GM13977 (cell line): ENCODE measurements at regions not wholly inside any gene's neighbourhood (a gene's known extent, or its start where the extent isn't known, plus 50 kb on each side); places are given as distances from the start of the nearest gene placed in this dataset.

Experiments used
- DNase-seq: peaks from one replicate; pipeline ENCODE4 v3.0.0; 2012; ENCODE audit warnings: low spot score
- in situ Hi-C: fragments of 300-500 bp; cut with MboI; formaldehyde crosslinking; loops from one replicate; pipeline ENCODE4 v1.12.0; 2022; ENCODE audit warnings: low sequenced_read_pairs, low pct_unique_long_range_greater_than_20kb, mixed read lengths, inconsistent platforms; ENCODE audit not compliant: unreplicated experiment
- TF ChIP-seq, protein P1 (sequence below): IDR thresholded peaks from 2 replicates; pipeline ENCODE4 v1.5.1; 2012; ENCODE audit warnings: mild to moderate bottlenecking, control low read depth; ENCODE audit not compliant: insufficient read depth; ENCODE audit errors: extremely low read depth, missing control alignments

DNA sequence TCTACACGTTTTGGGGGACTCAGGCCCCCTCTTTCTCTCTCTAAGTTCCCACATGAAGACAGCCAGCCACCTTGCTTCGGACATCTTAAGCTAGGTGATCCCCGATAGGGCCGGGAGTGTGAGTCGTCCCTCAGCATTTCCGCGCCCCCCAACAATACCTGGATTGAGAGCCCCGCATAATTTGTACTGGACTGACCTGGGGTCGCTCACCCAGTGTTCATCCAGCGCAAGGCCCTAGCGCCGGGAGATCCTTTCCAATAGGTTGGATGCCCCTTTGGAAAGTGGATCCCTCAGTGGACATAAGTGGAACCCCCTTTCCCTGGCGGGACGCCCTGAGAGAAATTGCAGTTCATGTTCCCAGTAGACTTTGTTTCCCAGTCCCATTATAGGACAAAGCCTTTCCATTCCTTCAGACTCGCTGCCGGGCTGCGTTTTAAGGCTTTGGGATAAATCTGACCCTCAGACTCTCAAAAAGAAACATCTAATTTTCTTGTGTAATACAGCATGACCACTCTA lies 77.8 kb upstream of the KCNH7 start:
- TF ChIP-seq, protein P1, sequence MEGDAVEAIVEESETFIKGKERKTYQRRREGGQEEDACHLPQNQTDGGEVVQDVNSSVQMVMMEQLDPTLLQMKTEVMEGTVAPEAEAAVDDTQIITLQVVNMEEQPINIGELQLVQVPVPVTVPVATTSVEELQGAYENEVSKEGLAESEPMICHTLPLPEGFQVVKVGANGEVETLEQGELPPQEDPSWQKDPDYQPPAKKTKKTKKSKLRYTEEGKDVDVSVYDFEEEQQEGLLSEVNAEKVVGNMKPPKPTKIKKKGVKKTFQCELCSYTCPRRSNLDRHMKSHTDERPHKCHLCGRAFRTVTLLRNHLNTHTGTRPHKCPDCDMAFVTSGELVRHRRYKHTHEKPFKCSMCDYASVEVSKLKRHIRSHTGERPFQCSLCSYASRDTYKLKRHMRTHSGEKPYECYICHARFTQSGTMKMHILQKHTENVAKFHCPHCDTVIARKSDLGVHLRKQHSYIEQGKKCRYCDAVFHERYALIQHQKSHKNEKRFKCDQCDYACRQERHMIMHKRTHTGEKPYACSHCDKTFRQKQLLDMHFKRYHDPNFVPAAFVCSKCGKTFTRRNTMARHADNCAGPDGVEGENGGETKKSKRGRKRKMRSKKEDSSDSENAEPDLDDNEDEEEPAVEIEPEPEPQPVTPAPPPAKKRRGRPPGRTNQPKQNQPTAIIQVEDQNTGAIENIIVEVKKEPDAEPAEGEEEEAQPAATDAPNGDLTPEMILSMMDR: no peak
- no peak for DNase-seq
- in situ Hi-C loops: no loop called here

DNA sequence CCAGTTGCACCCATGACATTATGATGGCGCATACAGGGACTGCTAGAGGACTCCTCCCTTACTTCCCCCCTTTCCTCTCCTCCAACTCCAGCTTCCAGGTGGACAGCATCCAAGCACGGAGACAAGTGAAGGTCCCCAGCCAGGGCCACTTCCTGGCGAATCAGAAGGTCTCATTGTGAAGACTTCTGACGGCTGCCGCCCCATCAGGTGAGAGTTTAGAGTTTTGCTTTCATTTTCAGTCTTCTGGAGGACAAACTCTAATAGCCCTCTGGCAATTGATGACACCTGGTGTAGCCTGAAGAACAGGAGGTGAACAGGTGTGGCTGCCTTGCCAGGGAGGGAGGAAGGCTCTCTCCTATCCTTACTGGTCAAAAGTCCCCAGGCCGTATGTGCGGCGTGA lies 77.3 kb upstream of the KCNH7 start:
- in situ Hi-C loops: no loop called here
- TF ChIP-seq, protein P1: no peak
- DNase-seq: no peak

DNA sequence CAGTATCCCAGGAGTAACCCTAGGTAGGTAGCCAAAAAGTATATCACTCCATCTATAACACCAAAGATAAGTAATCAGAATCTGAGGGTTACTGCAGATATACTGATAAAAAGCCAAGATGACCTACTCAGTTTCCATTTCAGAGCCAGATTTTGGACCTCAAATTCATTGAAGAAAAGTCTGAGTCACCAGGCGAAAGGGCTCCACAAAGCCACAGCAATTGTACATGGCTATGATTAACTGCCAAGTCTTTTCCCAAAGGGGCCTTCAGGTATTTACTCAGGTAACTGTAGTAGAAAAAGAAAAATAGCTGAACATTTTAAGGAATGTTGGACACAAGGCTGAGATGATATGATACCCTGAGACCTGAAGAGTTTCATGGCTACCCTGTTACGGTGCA lies 75.6 kb upstream of the KCNH7 start:
- in situ Hi-C loops: no loop called here

DNA sequence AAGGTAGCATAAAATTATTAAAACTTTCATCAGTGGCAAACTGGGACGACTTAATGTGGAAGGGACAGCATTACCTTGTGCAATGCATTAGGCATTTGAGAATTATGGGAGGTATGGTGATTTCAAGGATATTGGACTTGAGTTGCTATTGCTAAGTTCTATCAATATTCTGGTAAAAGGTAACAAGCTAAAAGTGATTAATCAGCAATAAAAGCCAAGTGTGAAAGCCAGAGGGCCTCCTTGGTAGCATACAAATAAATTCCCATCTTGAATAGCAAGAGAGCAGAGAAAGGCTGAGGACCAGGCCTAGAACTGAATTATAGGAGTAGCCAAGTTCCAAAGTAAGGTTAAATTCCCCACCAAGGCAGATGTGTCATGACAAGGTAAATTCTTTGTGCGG lies 74.2 kb upstream of the KCNH7 start:
- in situ Hi-C loops: no loop called here

More for the DNA sequence above, 75.6 kb upstream of the KCNH7 start:
- no peak for DNase-seq
- TF ChIP-seq, protein P1: no peak

DNA sequence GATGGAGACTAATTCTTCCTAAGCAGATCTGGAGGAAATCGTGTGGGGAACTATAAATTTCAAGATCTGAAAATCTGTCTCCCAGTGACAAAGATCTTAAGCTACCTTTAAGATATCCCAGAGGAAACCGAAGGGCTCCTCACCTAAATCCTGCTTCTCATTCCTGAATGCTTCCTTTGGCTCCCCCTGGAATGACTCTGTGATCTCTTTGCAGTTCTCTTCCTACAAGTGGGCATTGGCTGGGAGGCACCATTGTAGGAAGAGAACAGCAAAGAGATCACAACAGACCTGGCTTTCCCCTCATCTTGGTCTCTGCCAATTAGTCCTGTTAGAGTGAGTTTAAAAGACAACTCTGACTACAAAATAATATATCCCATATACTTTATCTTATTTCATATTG lies 70.0 kb upstream of the KCNH7 start:
- TF ChIP-seq, protein P1: no peak
- in situ Hi-C loops: no loop called here
- no peak for DNase-seq

More for the DNA sequence above, 74.2 kb upstream of the KCNH7 start:
- TF ChIP-seq, protein P1: no peak
- DNase-seq: no peak

DNA sequence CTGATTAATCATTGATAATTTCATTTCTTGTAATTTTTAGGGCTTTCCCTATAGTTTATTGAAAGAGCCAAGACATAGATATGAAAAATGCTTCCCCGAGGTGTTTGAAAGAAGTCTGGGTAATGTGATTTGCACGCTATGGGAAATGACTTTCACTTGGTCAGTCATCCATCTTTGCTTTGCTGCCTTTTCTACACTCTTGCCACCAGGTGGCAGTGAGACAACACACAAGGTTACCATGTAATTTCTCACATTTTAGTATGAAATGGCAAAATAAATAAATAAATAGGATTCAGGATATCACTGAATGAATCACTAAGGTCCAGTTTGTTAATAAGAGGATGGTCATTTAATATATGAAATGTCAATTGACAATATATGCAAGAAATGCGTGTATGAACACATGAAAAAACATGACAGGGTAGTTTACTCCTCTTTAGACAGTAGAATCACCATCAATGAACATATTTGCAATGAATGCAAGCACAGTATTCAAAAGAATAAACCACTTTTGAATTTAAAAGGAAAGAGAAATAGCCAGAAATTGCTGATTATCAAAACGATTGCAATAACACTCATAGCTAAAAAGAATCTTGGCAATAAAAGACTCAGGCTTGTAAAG lies 52.2 kb upstream of the KCNH7 start:
- TF ChIP-seq, protein P1: peak; percentile 83
- in situ Hi-C loops: no loop called here
- peak; percentile 19 for DNase-seq
